Retinal pigment epithelial cell (primary cell): ENCODE measurements at regions not wholly inside any gene's neighbourhood (a gene's known extent, or its start where the extent isn't known, plus 50 kb on each side); places are given as distances from the start of the nearest gene placed in this dataset.

Experiments used
- DNase-seq: peaks from one replicate; pipeline ENCODE4 v3.0.0-alpha.2; 2010; ENCODE audit warnings: low read depth
- H3K4me3 ChIP-seq: 2 replicates; pipeline ENCODE4 v1.5.1; 2011; ENCODE audit warnings: mild to moderate bottlenecking, low read length, control low read depth, moderate library complexity
- CTCF ChIP-seq: conservative IDR thresholded peaks from 2 replicates; pipeline ENCODE4 v1.5.1; 2011; ENCODE audit warnings: low read depth, low read length, control low read depth, inconsistent platforms

- H3K4me3 ChIP-seq, result no peak overlapping the region
- no peak for DNase-seq
Observed at GRCh38 chr16:54424043-54424451, 137.5 kb upstream of the IRX3 start.

GRCh38 chr16:54422569-54422978 lies 136.0 kb upstream of the IRX3 start:
- no peak overlapping the region for H3K4me3 ChIP-seq
- TF ChIP-seq CTCF, result no peak
- no peak for DNase-seq

More at GRCh38 chr16:54424043-54424451, 137.5 kb upstream of the IRX3 start:
- TF ChIP-seq CTCF, result no peak

GRCh38 chr16:54422159-54422558 lies 135.6 kb upstream of the IRX3 start:
- no peak for TF ChIP-seq CTCF
- DNase-seq, result no peak
- no peak overlapping the region for H3K4me3 ChIP-seq

- H3K4me3 ChIP-seq, result no peak overlapping the region
- TF ChIP-seq CTCF, result no peak
- no peak for DNase-seq
Observed at GRCh38 chr16:54421220-54421619, 134.6 kb upstream of the IRX3 start.

- DNase-seq, result no peak
- H3K4me3 ChIP-seq, result no peak overlapping the region
- no peak for TF ChIP-seq CTCF
Observed at GRCh38 chr16:54418903-54419302, 132.3 kb upstream of the IRX3 start.

- no peak overlapping the region for H3K4me3 ChIP-seq
- TF ChIP-seq CTCF, result no peak
- DNase-seq, result no peak
Observed at GRCh38 chr16:54417384-54417783, 130.8 kb upstream of the IRX3 start.

GRCh38 chr16:54414671-54415070 lies 128.1 kb upstream of the IRX3 start:
- no peak for TF ChIP-seq CTCF
- DNase-seq, result no peak
- H3K4me3 ChIP-seq, result no peak overlapping the region
